ENCODE measurements at regions not wholly inside any gene's neighbourhood (a gene's known extent, or its start where the extent isn't known, plus 50 kb on each side); places are given as distances from the start of the nearest gene placed in this dataset.

DNA sequence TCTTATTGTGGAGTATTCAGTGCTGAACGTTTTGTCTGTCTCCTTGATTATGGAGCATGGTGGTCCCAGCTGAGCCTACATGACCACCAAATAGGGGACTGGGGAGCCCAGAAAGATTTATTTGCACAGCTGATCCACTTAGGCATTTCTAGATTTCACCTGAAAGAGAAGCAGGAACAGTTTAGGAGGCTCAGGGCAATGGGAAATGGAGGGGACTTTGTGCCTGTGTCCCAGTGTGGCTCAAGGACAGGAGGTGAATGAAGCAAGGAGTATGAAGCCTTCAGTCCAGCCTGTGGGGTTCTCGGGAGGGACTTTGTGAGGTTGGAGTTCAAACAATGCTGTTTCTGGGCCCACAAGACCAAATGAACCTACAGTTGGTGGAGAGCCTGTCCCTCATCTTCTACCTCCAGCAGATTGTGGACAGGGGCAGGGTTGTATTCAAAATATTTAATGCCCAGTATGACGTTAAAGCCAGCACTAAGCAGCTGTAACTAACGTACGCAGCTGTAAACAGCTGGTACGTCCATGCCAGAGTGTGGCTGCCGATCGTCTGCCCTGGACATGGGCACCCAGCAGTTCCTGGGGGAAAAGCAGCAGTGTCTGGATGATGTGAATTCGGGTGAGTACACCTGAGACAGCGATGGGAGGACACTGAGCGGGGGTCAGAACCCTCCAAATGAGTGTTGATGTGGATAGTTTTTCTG, 164.9 kb upstream of the RAB4A start:
- CTCF ChIA-PET, result no interaction called here
- H3K9me3 ChIP-seq (ENCODE audit: control insufficient read depth, insufficient read depth, low read length), result no peaks in the 10 kb centered on the region

DNA sequence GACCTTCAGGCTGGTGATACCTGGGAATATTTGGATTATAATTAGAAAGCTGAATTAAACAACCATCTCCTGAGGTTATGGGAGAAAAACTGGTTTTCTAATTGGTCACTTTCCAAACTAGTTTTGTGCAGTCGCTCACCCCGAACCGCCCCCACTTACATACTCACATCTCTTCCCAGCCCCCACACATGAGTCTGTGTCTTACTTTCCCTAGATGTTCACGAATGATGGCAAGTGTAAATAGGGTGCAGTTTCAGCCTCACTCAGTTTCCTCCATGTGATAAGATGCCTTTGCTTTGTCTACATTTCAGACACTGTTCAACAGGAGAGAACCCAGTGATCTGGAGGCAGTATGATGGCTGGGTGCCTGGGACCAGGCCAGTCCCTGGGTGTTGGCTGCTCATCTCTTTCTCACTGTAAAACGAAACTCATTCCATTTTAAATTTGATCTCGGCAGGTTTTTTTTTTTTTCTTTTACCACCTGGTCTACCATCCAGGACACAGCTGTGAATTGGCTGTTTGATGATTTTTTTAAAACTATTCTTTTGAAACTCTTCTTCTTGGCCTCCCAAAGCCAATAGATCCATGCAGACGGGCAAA, 164.3 kb upstream of the RAB4A start:
- Histone ChIP-seq H3K27me3 (ENCODE audit: control insufficient read depth, insufficient read depth, low read length) (peaks cover 21% of the 10 kb centered on the region), H3K9me3 (ENCODE audit: control insufficient read depth, insufficient read depth, low read length) (no peaks in the 10 kb centered on the region), H3K27ac (ENCODE audit: low read depth, low read length) (no peak overlapping the region), H3K4me3 (ENCODE audit: low read depth, low read length) (no peak overlapping the region)
- no peak for DNase-seq (ENCODE audit: low read depth, low spot score)
- ChIA-PET CTCF (no interaction called here), POLR2A (no interaction called here)
- TF ChIP-seq, protein P1, sequence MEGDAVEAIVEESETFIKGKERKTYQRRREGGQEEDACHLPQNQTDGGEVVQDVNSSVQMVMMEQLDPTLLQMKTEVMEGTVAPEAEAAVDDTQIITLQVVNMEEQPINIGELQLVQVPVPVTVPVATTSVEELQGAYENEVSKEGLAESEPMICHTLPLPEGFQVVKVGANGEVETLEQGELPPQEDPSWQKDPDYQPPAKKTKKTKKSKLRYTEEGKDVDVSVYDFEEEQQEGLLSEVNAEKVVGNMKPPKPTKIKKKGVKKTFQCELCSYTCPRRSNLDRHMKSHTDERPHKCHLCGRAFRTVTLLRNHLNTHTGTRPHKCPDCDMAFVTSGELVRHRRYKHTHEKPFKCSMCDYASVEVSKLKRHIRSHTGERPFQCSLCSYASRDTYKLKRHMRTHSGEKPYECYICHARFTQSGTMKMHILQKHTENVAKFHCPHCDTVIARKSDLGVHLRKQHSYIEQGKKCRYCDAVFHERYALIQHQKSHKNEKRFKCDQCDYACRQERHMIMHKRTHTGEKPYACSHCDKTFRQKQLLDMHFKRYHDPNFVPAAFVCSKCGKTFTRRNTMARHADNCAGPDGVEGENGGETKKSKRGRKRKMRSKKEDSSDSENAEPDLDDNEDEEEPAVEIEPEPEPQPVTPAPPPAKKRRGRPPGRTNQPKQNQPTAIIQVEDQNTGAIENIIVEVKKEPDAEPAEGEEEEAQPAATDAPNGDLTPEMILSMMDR (IDR thresholded peaks at IDR 0.05; ENCODE audit: low read depth, low read length), result no peak

More for the DNA sequence above, 164.9 kb upstream of the RAB4A start:
- POLR2A ChIA-PET, result no interaction called here
- Histone ChIP-seq H3K27me3 (ENCODE audit: control insufficient read depth, insufficient read depth, low read length) (peaks cover 21% of the 10 kb centered on the region), H3K27ac (ENCODE audit: low read depth, low read length) (no peak overlapping the region), H3K4me3 (ENCODE audit: low read depth, low read length) (no peak overlapping the region)
- no peak for DNase-seq (ENCODE audit: low read depth, low spot score)
- TF ChIP-seq, protein P1 (IDR thresholded peaks at IDR 0.05; ENCODE audit: low read depth, low read length), result no peak

DNA sequence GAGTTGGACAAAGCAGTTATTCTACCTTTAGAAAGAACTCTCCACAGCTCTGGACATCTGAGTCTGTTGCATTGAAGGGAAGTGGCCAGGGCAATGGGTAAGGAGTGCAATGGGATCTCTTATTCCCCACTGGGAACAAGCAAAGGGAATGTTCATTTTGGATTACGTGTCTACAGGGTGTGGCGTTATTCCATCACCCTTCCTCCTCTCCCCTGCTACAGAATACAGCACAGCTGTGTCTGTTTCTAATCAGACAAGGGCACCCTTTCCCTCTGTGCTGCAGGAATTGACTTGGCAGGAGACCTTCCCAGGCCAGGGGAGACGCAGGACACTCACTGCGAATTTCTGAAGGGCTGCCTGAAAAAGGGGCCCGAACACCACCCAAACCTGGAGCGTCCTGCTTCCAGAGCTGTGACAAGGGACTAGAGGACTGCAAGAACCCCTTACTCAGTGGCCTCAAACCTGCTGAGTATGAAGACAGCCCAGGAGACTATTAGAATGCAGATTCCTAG, 163.6 kb upstream of the RAB4A start:
- Histone ChIP-seq H3K27me3 (ENCODE audit: control insufficient read depth, insufficient read depth, low read length) (peaks cover 21% of the 10 kb centered on the region), H3K4me3 (ENCODE audit: low read depth, low read length) (no peak overlapping the region), H3K27ac (ENCODE audit: low read depth, low read length) (no peak overlapping the region), H3K9me3 (ENCODE audit: control insufficient read depth, insufficient read depth, low read length) (no peaks in the 10 kb centered on the region)
- POLR2A ChIA-PET, result no interaction called here
- CTCF ChIA-PET, result interaction anchor here (1.7 kb wide), 1 partner anchor 120 kb away, joined by 4 read pairs; no protein-coding TSS in a partner anchor
- TF ChIP-seq, protein P1 (IDR thresholded peaks at IDR 0.05; ENCODE audit: low read depth, low read length), result no peak
- no peak for DNase-seq (ENCODE audit: low read depth, low spot score)

DNA sequence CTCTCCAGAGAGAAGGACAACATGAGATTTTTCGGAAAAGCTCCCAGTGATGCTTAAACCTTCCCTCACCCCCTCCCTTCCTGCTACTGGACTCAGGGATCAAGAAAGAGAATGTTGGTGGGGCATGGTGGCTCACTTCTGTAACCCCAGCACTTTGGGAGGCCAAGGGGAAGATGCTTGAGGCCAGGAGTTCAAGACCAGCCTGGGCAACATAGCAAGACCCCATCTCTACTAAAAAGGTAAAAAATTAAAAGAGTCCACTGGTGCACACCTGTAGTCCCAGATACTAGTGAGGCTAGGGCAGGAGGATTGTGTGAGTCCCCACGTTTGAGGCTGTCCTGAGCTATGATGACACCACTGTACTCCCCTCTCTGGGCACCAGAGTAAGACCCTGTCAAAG, 162.9 kb upstream of the RAB4A start:
- CTCF ChIA-PET, result interaction anchor here (1.7 kb wide), 1 partner anchor 120 kb away, joined by 4 read pairs; no protein-coding TSS in a partner anchor
- no peak overlapping the region for H3K27ac ChIP-seq (ENCODE audit: low read depth, low read length)

More for the DNA sequence above, 162.9 kb upstream of the RAB4A start:
- POLR2A ChIA-PET, result no interaction called here
- DNase-seq (ENCODE audit: low read depth, low spot score), result no peak
- H3K27me3 ChIP-seq (ENCODE audit: control insufficient read depth, insufficient read depth, low read length), result peaks cover 21% of the 10 kb centered on the region
- no peak overlapping the region for H3K4me3 ChIP-seq (ENCODE audit: low read depth, low read length)
- no peaks in the 10 kb centered on the region for H3K9me3 ChIP-seq (ENCODE audit: control insufficient read depth, insufficient read depth, low read length)
- TF ChIP-seq, protein P1 (IDR thresholded peaks at IDR 0.05; ENCODE audit: low read depth, low read length), result no peak

Measured in AG04450 (cell line).